ENCODE measurements at regions not wholly inside any gene's neighbourhood (a gene's known extent, or its start where the extent isn't known, plus 50 kb on each side); places are given as distances from the start of the nearest gene placed in this dataset.
A peak's percentile ranks its signal among the peaks of the same experiment; 100 is the strongest.

DNA sequence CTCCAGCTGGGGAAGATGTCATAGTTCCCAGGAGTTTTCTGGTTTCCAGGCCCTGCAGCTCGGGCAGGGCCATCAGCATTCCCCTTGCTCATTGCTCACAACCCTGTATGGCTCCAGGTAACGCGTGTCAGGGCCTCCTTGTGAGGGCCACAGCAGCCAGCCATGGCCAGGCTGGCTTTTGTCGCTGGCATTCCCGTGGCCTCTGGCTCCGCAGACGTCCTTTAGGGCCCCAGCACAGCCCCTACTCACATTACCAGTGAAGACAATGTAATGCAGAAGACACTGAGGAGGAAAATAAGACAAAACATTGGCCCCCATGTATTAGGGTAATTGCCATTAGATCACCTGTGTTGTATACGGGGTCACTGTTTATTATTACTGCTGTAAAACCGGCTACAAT, 1799.0 kb downstream of the TP53TG3F start:
- no peak for DNase-seq (ENCODE audit: low spot score)

DNA sequence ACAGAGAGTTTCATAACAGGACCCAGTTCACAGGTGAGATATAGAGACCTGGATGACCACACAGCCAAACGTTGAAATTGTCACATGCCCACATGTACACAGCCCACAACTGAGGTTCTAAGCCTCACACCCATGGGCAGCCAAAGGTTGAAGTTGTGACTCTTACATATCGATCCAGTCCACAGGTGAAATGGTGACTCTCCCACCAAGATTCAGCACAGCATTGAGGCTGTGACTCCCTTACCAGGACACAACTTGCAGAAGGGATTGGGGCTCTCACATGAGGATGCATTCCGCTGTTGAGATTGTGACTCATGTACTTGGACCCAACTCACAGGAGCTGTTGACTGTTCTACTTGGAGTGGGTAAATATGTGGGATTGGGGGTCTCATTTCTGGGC, 1836.4 kb downstream of the TP53TG3F start:
- DNase-seq (ENCODE audit: low spot score): no peak

DNA sequence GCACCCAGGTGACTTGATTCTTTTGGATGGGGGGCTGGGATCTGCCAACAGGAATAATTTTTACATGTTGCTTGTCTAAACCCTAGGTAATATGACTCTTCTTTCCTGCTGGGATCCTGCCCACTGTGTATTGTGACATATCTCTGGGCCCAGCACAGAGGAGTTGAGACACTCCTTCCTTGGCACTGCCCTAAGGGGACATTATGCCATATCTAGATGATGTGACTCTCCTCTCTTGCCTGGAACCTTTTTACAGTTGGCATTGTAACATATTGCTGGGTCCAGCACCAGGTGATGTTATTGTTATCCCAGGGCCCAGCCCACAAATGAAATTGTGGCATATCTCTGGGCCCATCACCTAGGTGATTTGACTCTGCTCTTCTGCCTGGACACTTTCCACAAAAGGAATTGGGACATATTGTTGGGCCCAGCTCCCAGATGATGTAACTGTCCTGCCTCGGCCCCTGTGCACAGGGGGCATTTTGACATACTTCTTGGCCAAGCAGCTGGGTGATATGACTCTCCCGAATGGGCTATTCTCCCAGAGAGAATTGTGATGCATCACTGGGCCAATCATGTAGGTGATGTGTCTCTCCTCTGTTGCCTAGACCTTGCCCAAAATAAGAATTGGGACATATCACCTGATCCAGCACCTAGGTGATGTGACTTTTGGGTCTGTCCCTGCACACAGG, 1837.7 kb downstream of the TP53TG3F start:
- no peak for DNase-seq (ENCODE audit: low spot score)

DNA sequence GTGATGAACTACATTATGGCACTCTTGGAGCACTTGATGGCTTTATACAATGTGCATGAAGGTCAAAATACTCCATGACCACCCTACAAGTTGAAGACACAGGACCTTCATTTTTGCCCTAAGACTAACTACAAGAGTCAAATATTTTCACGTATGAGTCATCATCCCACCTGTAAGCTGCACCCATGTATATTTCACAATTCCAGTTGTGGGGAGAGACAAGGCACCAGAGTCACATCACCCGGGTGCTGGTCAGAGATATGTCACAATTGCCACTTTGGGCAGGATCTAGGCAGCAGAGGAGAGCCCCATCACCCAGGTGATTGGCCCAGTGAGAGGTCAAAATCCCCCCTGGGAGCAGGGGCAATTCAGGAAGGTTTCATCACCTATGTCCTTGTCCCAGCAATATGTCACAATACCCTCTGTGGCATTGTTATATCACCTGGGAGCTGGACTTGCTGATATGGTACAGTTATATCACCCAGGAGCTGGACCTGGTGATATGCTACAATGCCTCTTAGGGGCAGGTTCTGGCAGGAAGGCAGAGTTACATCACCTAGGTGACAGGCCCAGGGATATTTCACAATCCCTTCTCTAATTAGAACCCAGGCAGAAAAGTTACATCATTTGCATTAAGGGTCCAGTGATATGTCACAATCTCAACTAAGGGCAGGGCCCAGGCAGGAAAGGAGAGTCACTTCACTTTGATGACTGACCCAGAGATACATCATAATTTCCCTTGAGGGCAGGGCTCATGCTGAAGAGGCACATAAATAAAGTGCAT, 1839.2 kb downstream of the TP53TG3F start:
- DNase-seq (ENCODE audit: low spot score): no peak

DNA sequence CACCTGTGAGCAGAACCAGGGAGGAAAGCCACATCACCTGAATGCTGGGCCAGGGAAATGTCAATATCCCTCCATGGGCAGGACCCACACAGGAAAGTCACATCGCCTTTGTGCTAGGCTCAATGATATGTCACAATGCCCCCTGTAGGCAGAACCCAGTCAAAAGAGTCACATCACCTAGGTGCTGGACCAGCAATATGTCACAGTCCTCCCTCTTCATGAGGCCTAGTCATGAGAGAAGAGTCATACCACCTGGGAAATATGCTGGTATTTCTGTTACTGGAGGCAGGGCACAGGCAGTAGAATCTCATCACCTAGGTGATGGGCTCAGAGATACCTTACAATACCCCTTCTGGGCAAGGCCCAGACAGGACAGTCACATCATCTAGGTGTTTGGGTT, 1843.4 kb downstream of the TP53TG3F start:
- DNase-seq (ENCODE audit: low spot score): no peak

DNA sequence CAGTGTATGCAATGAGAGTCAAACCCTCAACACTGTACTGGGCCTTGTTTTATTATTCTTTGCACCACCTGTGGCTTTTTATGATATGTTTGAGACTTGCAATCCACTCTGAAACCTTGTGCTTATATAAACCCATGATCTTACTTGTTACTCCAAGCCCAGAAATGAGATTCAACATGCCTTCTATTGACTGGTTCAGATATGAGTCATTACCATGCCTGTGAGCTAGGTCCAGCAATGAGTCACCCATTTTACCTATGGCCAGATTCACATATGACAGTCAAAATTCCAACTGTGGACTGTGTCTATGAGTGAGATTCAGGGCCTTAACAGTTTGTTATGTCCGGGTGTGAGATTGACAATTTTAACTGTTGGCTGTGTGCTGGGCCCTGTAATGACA, 1846.1 kb downstream of the TP53TG3F start:
- no peak for DNase-seq (ENCODE audit: low spot score)

DNA sequence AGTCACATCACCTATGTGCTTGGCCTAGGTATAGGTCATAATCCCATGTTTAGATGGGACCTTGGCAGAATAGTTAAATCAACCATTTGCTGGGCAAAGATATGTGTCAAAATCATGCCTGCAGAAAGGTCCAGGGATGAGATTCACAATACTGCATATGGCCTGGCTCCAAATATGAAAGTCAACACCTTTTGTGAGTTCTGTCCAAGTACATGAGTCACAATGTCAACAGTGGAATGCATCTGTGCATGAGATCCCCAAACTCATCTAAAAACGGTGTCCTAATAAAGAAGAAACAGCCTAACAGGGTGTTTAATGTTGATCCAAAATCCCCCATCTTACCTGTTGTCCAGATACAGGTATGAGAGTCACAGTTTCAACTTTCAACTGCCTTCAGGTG, 1847.5 kb downstream of the TP53TG3F start:
- no peak for DNase-seq (ENCODE audit: low spot score)

DNA sequence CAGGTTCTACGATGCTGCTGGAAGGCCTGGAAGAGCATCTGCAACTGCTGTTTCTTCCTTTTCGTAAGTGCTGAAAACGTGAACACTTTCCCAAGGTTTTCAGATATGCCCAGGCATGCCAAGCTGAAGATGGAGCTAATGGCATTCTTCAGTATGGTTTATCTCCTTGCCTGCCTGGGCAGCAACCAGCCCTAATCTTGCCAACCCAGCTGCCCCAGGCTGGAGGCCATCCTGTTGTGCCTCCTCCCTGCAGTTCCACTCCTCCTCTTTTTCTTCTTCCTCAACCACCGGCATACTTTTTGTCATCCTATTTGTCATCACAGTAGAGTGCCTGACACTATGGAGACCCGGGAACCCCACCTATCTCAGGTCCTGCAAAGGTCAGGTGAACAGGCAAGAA, 1849.3 kb downstream of the TP53TG3F start:
- DNase-seq (ENCODE audit: low spot score): no peak

DNA sequence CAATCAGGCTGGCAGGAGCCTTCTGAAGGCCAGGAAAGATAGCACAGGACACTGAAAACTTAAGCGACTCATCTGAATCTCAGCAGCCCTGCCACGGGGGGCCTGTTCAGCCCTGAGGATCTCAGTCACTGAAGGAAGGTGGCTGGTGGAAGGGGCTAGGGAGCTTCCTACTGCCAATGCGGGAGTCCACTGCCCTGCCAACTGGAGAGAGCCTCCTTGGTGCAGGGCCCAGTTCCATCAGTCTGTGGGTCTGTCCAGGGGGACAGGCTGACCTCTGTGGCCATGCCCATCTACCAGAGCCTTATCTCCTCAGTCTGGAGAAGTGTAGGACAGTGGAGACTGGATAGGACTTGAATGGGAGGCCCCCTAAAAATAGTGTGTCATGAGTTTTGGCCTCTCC, 1851.6 kb downstream of the TP53TG3F start:
- DNase-seq (ENCODE audit: low spot score): no peak

DNA sequence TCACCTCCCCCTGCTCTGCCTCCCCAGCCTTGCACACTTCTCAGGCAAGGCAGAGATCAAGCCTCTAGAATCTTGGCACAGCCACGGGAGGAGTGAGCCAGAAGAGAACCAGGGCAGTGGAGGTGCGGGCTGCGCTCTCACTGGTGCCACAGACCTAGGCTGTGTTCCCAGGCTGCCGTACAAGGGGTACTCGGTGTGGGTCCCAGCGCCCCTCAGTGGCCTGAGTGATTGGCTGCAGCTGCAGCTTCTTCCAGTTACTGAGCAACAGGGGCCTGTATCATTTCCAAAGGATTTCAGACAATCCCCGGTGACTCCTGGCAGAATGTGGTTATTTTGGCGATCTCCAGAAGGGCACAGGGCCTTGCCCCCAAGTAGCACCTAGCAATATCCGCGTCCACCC, 1852.1 kb downstream of the TP53TG3F start:
- DNase-seq (ENCODE audit: low spot score): no peak

DNA sequence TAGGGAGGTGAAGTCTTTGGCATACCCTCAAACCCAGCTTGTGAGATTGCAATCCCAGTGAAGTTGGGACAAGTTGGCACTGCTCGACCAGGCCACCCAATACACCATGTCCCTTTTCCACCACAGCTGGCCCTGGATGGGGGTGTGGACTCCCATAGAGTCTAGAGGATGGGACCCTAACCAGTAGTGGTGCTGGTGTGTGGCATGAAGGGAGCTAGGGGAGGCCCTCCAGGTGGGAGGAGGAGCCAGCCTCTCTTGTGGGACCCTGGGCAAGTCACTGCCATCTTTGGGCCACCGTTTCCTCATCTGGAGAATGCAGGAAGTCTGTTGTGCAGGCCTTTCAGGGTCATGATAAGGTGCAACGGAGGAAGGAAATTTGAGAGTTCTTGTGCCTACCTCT, 1854.9 kb downstream of the TP53TG3F start:
- DNase-seq (ENCODE audit: low spot score): no peak

DNA sequence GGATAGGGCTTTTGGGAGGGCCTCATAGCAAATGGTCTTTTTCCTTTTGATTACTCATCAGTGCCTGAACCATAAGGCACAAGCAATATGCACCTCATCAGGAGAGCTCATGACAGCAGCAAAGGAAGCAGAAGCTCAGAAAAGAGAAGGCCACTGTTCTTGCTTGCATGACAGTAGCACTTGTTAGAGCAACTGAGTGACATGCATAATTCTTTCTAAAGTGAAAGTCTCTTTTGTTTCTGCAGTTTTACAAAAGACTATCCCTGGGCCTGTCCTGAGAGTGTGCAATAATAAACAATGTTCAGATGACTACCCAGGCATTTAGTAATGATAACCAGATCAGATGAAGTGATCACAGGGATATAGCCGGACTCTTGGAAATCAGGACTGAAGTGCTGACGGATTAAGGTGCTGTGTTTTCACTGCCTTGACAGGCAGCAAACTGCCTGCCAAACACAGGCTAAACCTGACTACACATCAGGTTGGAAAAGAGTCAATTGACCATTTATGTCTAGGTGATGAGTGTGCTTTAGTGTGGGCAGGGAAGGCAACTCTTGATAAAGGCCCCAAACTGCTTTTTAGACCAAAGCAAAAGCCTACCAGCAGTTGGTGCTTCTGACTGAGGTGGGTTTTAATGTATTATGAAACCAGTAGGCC, 1860.3 kb downstream of the TP53TG3F start:
- no peak for DNase-seq (ENCODE audit: low spot score)

DNA sequence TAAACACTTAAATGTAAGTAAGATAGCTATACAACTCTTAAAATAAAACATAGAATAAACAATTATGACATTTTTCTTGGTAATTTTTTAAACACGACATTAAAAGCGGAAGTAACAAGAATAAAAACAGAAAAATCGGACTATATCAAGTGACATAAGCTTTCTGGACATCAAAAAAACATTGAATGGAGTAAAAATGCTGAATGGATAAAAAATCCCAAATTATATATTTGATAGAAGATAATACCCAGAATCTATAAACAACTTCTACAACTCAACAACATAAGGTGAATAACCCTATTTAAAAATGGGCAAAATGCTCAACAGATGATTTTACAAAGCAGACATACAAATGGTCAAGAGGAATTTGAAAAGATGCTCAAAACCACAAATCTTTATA, 1866.5 kb downstream of the TP53TG3F start:
- DNase-seq (ENCODE audit: low spot score): no peak

DNA sequence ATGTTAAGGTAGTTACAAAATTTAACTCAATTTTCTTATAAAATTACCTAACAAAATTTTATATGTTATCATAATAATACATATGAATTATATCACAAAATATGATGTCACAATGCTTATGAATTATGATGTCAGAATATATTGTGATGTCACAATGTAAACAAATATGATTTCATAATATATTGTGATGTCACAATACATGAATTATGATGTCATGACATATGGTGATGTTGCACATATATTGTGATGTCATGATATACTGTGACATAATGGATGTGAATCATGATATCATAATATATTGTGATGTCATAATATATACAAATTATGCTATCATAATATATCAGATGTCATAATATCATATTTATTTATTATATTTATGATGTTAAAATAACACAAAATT, 1879.9 kb downstream of the TP53TG3F start:
- peak; percentile 10 for DNase-seq (ENCODE audit: low spot score)

DNA sequence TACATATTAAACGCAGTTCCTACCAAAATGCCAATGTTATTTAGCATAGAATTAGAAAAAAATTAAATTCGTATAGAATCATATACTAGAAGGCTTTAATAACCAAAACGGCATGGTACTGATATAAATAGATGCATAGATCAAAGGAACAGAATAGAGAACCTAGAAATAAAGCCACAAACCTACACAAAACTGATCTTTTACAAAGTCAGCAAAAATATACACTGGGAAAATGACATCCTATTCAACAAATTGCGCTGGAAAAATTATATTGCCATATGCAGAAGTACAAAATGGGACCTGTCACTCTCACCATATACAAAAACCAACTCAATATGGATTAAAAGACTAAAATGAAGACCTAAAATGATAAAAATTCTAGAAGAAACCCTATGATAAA, 1882.6 kb downstream of the TP53TG3F start:
- no peak for DNase-seq (ENCODE audit: low spot score)

DNA sequence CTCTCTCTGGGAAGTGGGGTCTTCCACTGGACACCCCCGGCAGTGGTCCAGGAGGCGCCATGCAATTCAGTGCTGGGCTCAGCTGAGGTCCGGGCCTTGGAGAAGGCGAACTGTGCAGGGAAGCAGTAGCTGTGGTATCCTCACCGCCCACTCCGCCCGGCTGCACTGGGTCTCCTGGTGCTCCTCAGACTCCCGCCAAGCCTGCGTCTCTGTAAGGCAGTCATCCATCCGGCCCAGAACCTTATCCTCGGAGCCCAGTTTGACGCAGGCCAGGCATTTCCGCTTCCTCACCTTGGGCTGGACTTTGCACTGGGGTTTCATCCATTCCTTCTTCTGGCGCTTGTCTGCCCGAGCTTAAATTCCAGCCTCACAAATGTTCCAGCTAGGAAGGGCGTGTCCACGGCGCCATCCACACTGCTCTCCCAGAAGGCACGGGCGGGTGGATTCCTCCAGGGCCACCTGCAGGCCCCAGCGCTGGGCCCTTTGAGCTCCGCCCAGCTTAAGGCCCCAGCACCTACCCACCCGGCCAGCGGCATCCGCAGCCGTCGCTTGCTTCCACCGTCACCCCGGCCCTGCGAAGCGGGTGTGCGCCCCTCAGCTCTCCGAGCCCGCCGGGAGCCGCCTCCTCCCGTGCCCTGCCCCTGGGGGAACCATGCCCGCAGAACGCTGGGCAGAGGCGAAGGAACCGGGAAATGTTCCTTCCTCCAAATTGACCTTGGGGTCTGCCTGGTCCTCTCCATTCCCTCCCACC, 1884.8 kb downstream of the TP53TG3F start:
- DNase-seq (ENCODE audit: low spot score): no peak

DNA sequence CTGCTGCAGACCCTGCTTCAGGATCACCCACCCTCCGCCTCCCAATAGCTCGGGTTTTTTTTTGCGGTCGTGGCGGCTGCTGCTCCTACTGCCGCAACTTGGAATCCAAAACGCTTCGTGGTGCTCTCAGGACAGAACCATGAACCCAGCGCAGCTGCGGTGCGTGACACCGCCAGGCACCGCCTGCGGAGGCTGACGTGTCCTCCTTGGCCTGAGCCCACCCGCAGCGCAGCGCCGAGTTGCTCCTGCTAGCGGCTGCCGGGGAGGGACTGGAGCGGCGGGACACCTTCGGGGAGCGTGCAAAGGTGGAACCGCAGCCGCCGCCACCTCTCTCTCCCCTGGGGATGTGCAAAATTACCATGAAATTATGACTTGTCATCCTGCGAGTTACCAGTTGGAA, 1893.0 kb downstream of the TP53TG3F start:
- DNase-seq (ENCODE audit: low spot score): no peak

DNA sequence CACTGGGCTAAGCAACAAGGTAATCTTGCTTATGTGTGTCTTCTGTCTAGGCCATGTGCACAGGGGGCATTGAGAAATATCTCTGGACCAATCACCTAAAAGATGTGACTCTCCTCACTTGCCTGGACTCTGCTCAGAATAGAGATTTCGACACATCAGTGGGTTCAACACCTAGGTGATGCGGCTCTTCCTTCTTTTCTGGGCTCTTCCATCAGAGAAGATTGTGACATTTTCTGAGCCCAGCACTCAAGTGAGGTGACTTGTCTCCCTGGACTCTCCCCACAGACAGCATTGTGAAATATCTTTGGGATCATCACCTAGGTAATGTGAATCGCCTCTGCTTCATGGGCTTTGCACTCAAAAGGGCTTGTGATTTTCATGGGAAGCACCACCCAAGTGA, 1904.1 kb downstream of the TP53TG3F start:
- no peak for DNase-seq (ENCODE audit: low spot score)

DNA sequence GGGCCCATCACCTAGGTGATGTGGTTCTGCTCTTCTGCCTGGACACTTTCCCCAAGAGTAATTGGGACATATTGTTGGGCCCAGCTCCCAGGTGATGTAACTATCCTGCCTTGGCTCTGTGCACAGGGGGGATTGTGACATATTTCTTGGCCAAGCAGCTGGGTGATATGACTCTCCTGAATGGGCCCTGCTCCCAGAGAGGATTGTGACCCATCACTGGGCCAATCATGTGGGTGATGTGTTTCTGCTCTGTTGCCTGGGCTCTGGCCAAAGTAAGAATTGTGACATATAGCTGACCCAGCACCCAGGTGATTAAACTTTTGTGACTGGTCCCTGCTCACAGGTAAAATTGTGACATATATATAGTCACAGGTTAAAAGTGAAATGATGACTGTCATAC, 1904.9 kb downstream of the TP53TG3F start:
- DNase-seq (ENCODE audit: low spot score): no peak

DNA sequence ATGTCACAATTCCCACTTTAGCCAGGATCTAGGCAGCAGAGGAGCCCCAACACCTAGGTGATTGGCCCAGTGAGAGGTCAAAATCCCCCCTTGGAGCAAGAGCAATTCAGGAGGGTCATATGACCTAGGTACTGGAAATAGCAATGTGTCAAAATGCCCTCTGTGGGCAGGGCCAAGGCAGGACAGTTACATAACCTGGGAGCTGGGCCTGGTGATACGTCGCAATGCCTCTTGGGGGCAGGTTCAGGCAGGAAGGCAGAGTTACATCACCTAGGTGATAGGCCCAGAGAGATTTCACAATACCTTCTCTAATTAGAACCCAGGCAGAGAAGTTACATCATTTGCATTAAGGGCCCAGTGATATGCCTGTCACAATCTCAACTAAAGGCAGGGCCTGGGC, 1906.3 kb downstream of the TP53TG3F start:
- no peak for DNase-seq (ENCODE audit: low spot score)

DNA sequence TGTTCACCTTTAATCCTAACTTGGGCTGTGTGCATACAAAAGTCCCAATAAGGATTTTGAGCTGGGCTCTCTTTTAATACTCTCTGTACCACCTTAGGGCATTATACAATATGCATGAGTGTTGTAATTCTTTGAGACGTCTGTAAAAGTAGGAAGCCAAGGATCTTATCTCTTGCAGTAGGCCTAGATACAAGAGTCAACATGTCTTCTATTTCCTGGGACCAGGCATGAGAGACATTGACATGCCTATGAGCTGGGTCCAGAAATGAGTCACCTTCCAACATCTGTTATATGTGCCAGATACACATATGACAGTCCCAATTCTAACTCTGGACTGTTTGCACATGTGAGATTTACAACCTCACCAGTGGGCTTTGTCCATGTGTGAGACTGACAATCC, 1911.2 kb downstream of the TP53TG3F start:
- DNase-seq (ENCODE audit: low spot score): no peak

DNA sequence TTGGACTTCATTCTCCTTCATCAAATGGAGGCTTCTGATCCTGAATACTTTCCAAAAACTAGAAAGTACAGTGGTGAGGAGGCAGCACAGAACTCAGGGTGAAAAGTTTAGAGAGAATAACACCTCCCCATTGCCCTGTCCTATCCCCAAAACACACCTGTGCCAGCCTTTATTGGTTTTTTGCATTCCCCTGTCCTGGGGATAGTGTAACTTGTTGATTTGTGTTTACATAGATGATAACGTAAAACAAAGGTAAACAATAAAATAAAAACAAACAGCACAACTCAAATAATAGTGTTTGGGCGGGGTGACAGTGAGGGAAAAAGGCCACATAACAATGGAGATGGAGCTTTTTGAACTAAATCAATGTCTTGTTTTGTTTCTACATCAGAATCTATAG, 1917.7 kb downstream of the TP53TG3F start:
- DNase-seq (ENCODE audit: low spot score): no peak

DNA sequence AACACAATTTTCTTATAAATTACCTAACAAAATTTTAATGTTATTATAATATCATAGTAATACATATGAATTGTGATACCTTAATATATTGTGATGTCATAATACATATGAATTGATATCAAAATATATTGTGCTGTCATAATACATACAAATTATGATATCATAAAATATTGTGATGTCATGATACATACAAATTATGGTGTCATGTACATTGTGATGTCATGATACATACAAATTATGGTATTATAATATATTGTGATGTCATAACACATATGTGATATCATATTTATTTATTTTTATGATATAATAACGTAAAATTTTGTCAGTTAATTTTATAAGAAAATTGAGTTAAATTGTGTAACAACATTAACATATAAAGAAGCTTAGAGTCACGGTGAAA, 1927.2 kb downstream of the TP53TG3F start:
- DNase-seq (ENCODE audit: low spot score): no peak
